ENCODE measurements at regions not wholly inside any gene's neighbourhood (a gene's known extent, or its start where the extent isn't known, plus 50 kb on each side); places are given as distances from the start of the nearest gene placed in this dataset.

DNA sequence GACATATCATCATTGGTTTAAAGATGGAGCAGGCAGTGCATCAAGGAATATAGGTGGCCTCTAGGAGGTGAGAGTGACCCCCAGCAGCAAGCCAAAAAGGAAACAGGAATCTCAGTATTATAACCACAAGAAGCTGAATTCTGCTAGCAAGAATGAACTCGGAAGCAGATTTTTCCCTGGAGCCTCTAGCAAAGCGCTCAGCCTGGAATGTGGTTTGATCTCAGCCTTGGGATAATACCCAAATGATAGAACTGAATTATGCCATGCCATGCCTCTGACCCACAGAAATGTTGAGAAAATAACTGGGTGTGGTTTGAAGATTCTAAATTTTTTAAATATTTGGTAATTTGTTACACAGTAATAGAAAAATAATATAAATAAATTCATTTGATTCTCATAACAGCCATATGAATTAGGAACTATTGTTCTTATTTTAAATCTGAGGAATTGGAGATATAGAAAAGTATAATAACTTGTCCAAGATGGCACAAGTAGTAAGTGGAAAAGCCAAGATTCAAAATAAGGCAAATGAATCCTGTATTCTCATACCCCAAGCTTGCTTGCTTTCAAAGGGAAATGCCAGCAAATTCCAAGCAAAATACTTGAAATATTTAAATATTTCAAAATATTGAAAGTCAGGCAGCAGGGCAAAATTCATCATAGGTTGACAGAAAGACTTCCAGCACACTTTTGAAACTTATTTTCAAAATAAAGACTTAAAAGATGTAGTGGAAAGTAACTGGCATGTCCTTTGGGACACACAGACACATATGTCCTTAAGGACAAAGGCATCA lies 567.4 kb downstream of the KCNA4 start:
- TF ChIP-seq ZNF211 (tag by site-specific recombination; IDR thresholded peaks at IDR 0.05; ENCODE audit: low read depth) (no peak), ATF2 (tag by site-specific recombination; IDR thresholded peaks at IDR 0.05; ENCODE audit: low read depth) (no peak), CTCF (tag by site-specific recombination; IDR thresholded peaks at IDR 0.05) (no peak), TCF7L2 (IDR thresholded peaks at IDR 0.05; ENCODE audit: borderline replicate concordance, low read depth, low read length) (no peak), ZNF302 (tag by site-specific recombination; IDR thresholded peaks at IDR 0.05; ENCODE audit: low read depth) (no peak), KLF1 (tag by site-specific recombination; IDR thresholded peaks at IDR 0.05) (no peak)
